Loucy (cell line): ENCODE measurements at regions not wholly inside any gene's neighbourhood (a gene's known extent, or its start where the extent isn't known, plus 50 kb on each side); places are given as distances from the start of the nearest gene placed in this dataset.
"Not testable (repeated sequence)": the region's sequence is repeated elsewhere in the genome, so short reads cannot be mapped to it uniquely, and the experiment has no call there.

Source experiments
- H2AFZ ChIP-seq: fragments of 200-600 bp; sonication (generic); 2 replicates; pipeline ENCODE4 v1.6.0; 2016; ENCODE audit warnings: antibody characterized with exemption, mild to moderate bottlenecking, low read length, moderate library complexity
- H3F3A ChIP-seq: fragments of 200-600 bp; 2 replicates; pipeline ENCODE4 v1.6.0; 2016; ENCODE audit warnings: antibody characterized with exemption, low read depth, mild to moderate bottlenecking
- H3K27me3 ChIP-seq: fragments of 200-600 bp; sonication (generic); 2 replicates; pipeline ENCODE4 v1.6.1; 2014; ENCODE audit warnings: low read length, mild to moderate bottlenecking; ENCODE audit not compliant: insufficient read depth, poor library complexity, severe bottlenecking
- H3K36me3 ChIP-seq: fragments of 200-600 bp; sonication (generic); 2 replicates; pipeline ENCODE4 v1.6.1; 2016; ENCODE audit warnings: low read length; ENCODE audit not compliant: insufficient read depth
- H3K4me1 ChIP-seq: fragments of 200-600 bp; sonication (generic); 2 replicates; pipeline ENCODE4 v1.5.1; 2014; ENCODE audit warnings: low read length, mild to moderate bottlenecking; ENCODE audit not compliant: insufficient read depth, poor library complexity, severe bottlenecking
- H3K4me2 ChIP-seq: fragments of 200-600 bp; sonication (generic); 2 replicates; pipeline ENCODE4 v1.6.0; 2014; ENCODE audit warnings: antibody characterized with exemption, low read length, low read depth, mild to moderate bottlenecking; ENCODE audit not compliant: poor library complexity, severe bottlenecking
- H3K4me3 ChIP-seq: fragments of 200-600 bp; sonication (generic); 2 replicates; pipeline ENCODE4 v1.5.1; 2014; ENCODE audit warnings: low read length, mild to moderate bottlenecking, mixed read lengths; ENCODE audit not compliant: poor library complexity, severe bottlenecking
- H3K79me2 ChIP-seq: fragments of 200-600 bp; sonication (generic); 2 replicates; pipeline ENCODE4 v1.6.1; 2014; ENCODE audit warnings: low read length; ENCODE audit not compliant: insufficient read depth
- H3K9ac ChIP-seq: fragments of 200-600 bp; sonication (generic); 2 replicates; pipeline ENCODE4 v1.6.0; 2014; ENCODE audit warnings: mild to moderate bottlenecking, low read depth, low read length, moderate library complexity; ENCODE audit not compliant: poor library complexity, severe bottlenecking
- H3K9me2 ChIP-seq: fragments of 200-600 bp; sonication (generic); replicated peaks from 2 replicates; pipeline ENCODE4 v1.6.1; 2016; ENCODE audit warnings: low read depth, low read length, mixed read lengths
- H3K9me3 ChIP-seq: fragments of 200-600 bp; sonication (generic); 2 replicates; pipeline ENCODE4 v1.6.1; 2014; ENCODE audit warnings: mild to moderate bottlenecking, antibody characterized with exemption, low read length, low read depth; ENCODE audit not compliant: insufficient read depth
- H4K20me1 ChIP-seq: fragments of 200-600 bp; sonication (generic); 2 replicates; pipeline ENCODE4 v1.6.0; 2014; ENCODE audit warnings: antibody characterized with exemption, low read length, mild to moderate bottlenecking; ENCODE audit not compliant: insufficient read depth, poor library complexity, severe bottlenecking
- CTCF ChIP-seq: fragments of 200-600 bp; sonication (generic); conservative IDR thresholded peaks from 2 replicates; pipeline ENCODE4 v1.5.1; 2014; ENCODE audit warnings: mild to moderate bottlenecking, antibody characterized with exemption, low read length
- EZH2phosphoT487 ChIP-seq: fragments of 200-600 bp; IDR thresholded peaks from 2 replicates; pipeline ENCODE4 v1.6.1; 2018; ENCODE audit warnings: antibody characterized with exemption, mild to moderate bottlenecking, moderate library complexity, borderline replicate concordance

- Histone ChIP-seq H3K79me2 (no peaks in the 10 kb centered on the region), H3K4me3 (peak overlapping the region; percentile 14), H3K9me2 (no peaks in the 10 kb centered on the region), H4K20me1 (no peaks in the 10 kb centered on the region), H3K9me3 (no peaks in the 10 kb centered on the region), H3K27me3 (no peaks in the 10 kb centered on the region), H3K4me2 (peak overlapping the region; percentile 39), H3K9ac (no peak overlapping the region), H3K4me1 (no peaks in the 10 kb centered on the region), H3K36me3 (no peaks in the 10 kb centered on the region), H2AFZ (peak overlapping the region; percentile 56; the same call in 1 of the 2 replicates), H3F3A (no peaks in the 10 kb centered on the region)
- TF ChIP-seq EZH2phosphoT487 (no peak), CTCF (no peak)
These were observed 811.6 kb downstream of the PLCL1 start for GRCh38 chr2:198615972-198616371.

GRCh38 chr2:198611201-198611600 is 806.8 kb downstream of the PLCL1 start:
- Histone ChIP-seq H3K9ac (no peak overlapping the region), H3K27me3 (no peaks in the 10 kb centered on the region), H3K4me2 (no peak overlapping the region), H3K4me3 (no peak overlapping the region), H3F3A (no peaks in the 10 kb centered on the region), H3K4me1 (no peaks in the 10 kb centered on the region), H3K9me2 (no peaks in the 10 kb centered on the region; the same call in 1 of the 2 replicates), H2AFZ (no peak overlapping the region), H3K9me3 (no peaks in the 10 kb centered on the region), H3K79me2 (no peaks in the 10 kb centered on the region), H3K36me3 (no peaks in the 10 kb centered on the region), H4K20me1 (no peaks in the 10 kb centered on the region)
- TF ChIP-seq CTCF: no peak
- no peak for TF ChIP-seq EZH2phosphoT487

GRCh38 chr2:198604599-198604998 is 800.2 kb downstream of the PLCL1 start:
- H3K79me2 ChIP-seq: no peaks in the 10 kb centered on the region
- no peaks in the 10 kb centered on the region for H3K9me3 ChIP-seq
- no peaks in the 10 kb centered on the region for H3F3A ChIP-seq
- H3K9ac ChIP-seq: no peak overlapping the region
- H3K9me2 ChIP-seq: no peaks in the 10 kb centered on the region; the same call in 1 of the 2 replicates
- H2AFZ ChIP-seq: no peak overlapping the region
- no peaks in the 10 kb centered on the region for H4K20me1 ChIP-seq
- no peak for TF ChIP-seq CTCF
- TF ChIP-seq EZH2phosphoT487: no peak
- H3K36me3 ChIP-seq: no peaks in the 10 kb centered on the region
- no peaks in the 10 kb centered on the region for H3K4me1 ChIP-seq
- H3K4me2 ChIP-seq: no peak overlapping the region
- H3K4me3 ChIP-seq: no peak overlapping the region
- H3K27me3 ChIP-seq: no peaks in the 10 kb centered on the region

GRCh38 chr2:198602986-198603385 is 798.6 kb downstream of the PLCL1 start:
- H3K9me2 ChIP-seq, H3K36me3 ChIP-seq, H3K4me2 ChIP-seq, H3K4me3 ChIP-seq, H3K27me3 ChIP-seq, H4K20me1 ChIP-seq, H3K79me2 ChIP-seq, H3K4me1 ChIP-seq, H3K9ac ChIP-seq, H3F3A ChIP-seq, H3K9me3 ChIP-seq, H2AFZ ChIP-seq: not testable (repeated sequence)
